ENCODE measurements at regions not wholly inside any gene's neighbourhood (a gene's known extent, or its start where the extent isn't known, plus 50 kb on each side); places are given as distances from the start of the nearest gene placed in this dataset.
A peak's percentile ranks its signal among the peaks of the same experiment; 100 is the strongest.

DNA sequence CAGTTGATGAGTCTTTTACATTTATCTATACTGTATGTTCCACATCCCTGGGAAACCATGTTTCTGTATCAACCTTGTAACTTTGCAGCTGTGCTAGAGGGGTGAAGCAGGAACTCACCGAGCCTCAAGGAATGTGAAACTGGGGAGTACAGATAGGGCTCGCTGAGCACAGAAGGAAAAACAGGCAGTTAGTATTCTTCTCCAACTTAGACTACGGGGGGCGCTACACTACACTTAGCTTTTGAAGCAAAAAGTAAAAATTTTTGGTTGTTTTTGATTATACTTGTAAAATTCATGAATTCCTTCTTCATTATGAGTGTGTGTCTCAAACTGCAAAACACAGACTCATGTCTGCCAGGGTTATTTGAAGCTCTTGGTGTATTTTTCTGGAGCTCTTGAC lies 132.7 kb upstream of the RGMA start:
- Histone ChIP-seq H3K36me3 (ENCODE audit: control insufficient read depth in 1 of 2, insufficient read depth in 2 of 2, low read length in 2 of 2) (no peaks in the 10 kb centered on the region), H3K27ac (ENCODE audit: low read depth, low read length) (no peak overlapping the region), H3K4me1 (ENCODE audit: control insufficient read depth in 1 of 2, insufficient read depth in 2 of 2, low read length in 2 of 2) (no peaks in the 10 kb centered on the region), H3K9me2 (ENCODE audit: insufficient read depth) (no peaks in the 10 kb centered on the region), H2AFZ (ENCODE audit: low read depth, low read length, poor library complexity, severe bottlenecking) (no peak overlapping the region), H3K4me3 (replicated peaks in 1 of 2; ENCODE audit: low read depth in 1 of 2, low read length in 2 of 2) (no peak overlapping the region), H3K9ac (ENCODE audit: low read length) (no peak overlapping the region), H3K27me3 (ENCODE audit: insufficient read depth, low read length) (peaks cover 27% of the 10 kb centered on the region), H3K4me2 (ENCODE audit: low read length) (no peak overlapping the region), H4K20me1 (ENCODE audit: insufficient read depth) (no peaks in the 10 kb centered on the region), H3K79me2 (ENCODE audit: insufficient read depth, low read length) (no peaks in the 10 kb centered on the region), H3K9me3 (ENCODE audit: control insufficient read depth in 1 of 2, insufficient read depth in 1 of 2, low read depth in 1 of 2, low read length in 2 of 2) (no peaks in the 10 kb centered on the region)
- CTCF ChIA-PET, result interaction anchor here (1.0 kb wide), 1 partner anchor 30 kb away, joined by 3 read pairs; no protein-coding TSS in a partner anchor
- TF ChIP-seq, protein P1, sequence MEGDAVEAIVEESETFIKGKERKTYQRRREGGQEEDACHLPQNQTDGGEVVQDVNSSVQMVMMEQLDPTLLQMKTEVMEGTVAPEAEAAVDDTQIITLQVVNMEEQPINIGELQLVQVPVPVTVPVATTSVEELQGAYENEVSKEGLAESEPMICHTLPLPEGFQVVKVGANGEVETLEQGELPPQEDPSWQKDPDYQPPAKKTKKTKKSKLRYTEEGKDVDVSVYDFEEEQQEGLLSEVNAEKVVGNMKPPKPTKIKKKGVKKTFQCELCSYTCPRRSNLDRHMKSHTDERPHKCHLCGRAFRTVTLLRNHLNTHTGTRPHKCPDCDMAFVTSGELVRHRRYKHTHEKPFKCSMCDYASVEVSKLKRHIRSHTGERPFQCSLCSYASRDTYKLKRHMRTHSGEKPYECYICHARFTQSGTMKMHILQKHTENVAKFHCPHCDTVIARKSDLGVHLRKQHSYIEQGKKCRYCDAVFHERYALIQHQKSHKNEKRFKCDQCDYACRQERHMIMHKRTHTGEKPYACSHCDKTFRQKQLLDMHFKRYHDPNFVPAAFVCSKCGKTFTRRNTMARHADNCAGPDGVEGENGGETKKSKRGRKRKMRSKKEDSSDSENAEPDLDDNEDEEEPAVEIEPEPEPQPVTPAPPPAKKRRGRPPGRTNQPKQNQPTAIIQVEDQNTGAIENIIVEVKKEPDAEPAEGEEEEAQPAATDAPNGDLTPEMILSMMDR (IDR thresholded peaks at IDR 0.05 in 2 of 3, conservative IDR thresholded peaks at IDR 0.05 in 1 of 3; ENCODE audit: borderline replicate concordance in 1 of 3, insufficient read depth in 1 of 3, low read depth in 2 of 3, low read length in 2 of 3), result peak in 2 of 3 experiments; percentile 9 to 24; a peak in 1 of 6 replicates
- TF ChIP-seq EGR1 (IDR thresholded peaks at IDR 0.05; ENCODE audit: low read depth), result no peak
- peak; percentile 16; the same call in 1 of the 2 replicates for TF ChIP-seq RAD21 (IDR thresholded peaks at IDR 0.05; ENCODE audit: low read depth)
- DNase-seq (ENCODE audit: low read depth, low spot score), result no peak
- no peak for ATAC-seq
- RAD21 ChIA-PET (ENCODE audit: low non-redundant PET in 1 of 2, low total read pairs in 2 of 2, uncharacterized antibody in 2 of 2, unreplicated experiment in 2 of 2), result no interaction called here
- POLR2A ChIA-PET, result no interaction called here
- no TSS peak for BruUV-seq (replicated peaks)
- intact Hi-C loops (cut with micrococcal nuclease), result no loop called here

DNA sequence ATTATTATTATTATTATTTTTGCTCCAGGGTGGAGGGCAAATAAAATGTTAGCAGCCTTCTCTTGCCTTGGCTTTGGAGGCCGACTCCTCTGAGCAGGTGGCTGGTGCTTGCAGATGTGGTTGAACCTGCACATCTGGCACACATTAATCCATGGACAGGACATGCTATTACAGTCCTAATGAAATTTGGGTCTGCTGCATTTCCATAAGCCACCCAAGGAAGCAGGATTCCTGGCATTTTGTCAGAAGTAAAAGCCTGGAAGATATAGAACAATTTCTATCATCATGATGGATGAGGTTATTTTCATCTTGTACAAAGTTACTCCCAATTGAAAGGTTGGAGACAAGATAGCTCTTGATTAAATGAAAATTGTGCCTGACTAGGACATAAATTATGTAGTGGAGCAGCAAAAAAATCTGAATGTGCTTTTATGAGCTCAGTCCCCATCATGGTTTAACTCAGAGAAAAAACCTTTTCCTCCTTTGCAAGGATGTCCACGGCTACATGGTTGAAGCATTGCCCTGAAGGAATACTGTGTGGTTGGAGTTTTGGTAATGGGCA lies 130.9 kb upstream of the RGMA start:
- Histone ChIP-seq H3K9ac (ENCODE audit: low read length) (no peak overlapping the region), H3K27ac (ENCODE audit: low read depth, low read length) (no peak overlapping the region), H3K4me2 (ENCODE audit: low read length) (no peak overlapping the region), H3K4me3 (replicated peaks in 1 of 2; ENCODE audit: low read depth in 1 of 2, low read length in 2 of 2) (no peak overlapping the region), H3K36me3 (ENCODE audit: control insufficient read depth in 1 of 2, insufficient read depth in 2 of 2, low read length in 2 of 2) (no peaks in the 10 kb centered on the region), H3K9me2 (ENCODE audit: insufficient read depth) (no peaks in the 10 kb centered on the region), H3K27me3 (ENCODE audit: insufficient read depth, low read length) (peaks cover 24% of the 10 kb centered on the region; the same call in 1 of the 2 replicates), H3K79me2 (ENCODE audit: insufficient read depth, low read length) (no peaks in the 10 kb centered on the region), H4K20me1 (ENCODE audit: insufficient read depth) (no peaks in the 10 kb centered on the region), H3K9me3 (ENCODE audit: control insufficient read depth in 1 of 2, insufficient read depth in 1 of 2, low read depth in 1 of 2, low read length in 2 of 2) (no peaks in the 10 kb centered on the region), H3K4me1 (ENCODE audit: control insufficient read depth in 1 of 2, insufficient read depth in 2 of 2, low read length in 2 of 2) (no peaks in the 10 kb centered on the region), H2AFZ (ENCODE audit: low read depth, low read length, poor library complexity, severe bottlenecking) (no peak overlapping the region)
- no peak for ATAC-seq
- BruUV-seq (replicated peaks), result no TSS peak
- intact Hi-C loops (cut with micrococcal nuclease), result no loop called here
- no peak for DNase-seq (ENCODE audit: low read depth, low spot score)
- ChIA-PET CTCF (no interaction called here), POLR2A (no interaction called here), RAD21 (ENCODE audit: low non-redundant PET in 1 of 2, low total read pairs in 2 of 2, uncharacterized antibody in 2 of 2, unreplicated experiment in 2 of 2) (no interaction called here)
- TF ChIP-seq ELF1 (IDR thresholded peaks at IDR 0.05; ENCODE audit: borderline replicate concordance, low read depth) (no peak), POLR2AphosphoS5 (IDR thresholded peaks at IDR 0.05; ENCODE audit: low read depth, low read length) (no peak), SP1 (IDR thresholded peaks at IDR 0.05; ENCODE audit: low read depth) (no peak), CBX3 (IDR thresholded peaks at IDR 0.05; ENCODE audit: low read depth) (no peak), EGR1 (IDR thresholded peaks at IDR 0.05; ENCODE audit: low read depth) (no peak), RAD21 (IDR thresholded peaks at IDR 0.05; ENCODE audit: low read depth) (no peak), ZNF274 (IDR thresholded peaks at IDR 0.05; ENCODE audit: low read depth, low read length) (no peak), ZFX (IDR thresholded peaks at IDR 0.05) (no peak)
- TF ChIP-seq, protein P2, sequence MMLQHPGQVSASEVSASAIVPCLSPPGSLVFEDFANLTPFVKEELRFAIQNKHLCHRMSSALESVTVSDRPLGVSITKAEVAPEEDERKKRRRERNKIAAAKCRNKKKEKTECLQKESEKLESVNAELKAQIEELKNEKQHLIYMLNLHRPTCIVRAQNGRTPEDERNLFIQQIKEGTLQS (IDR thresholded peaks at IDR 0.05), result no peak
- TF ChIP-seq, protein P1 (IDR thresholded peaks at IDR 0.05 in 2 of 3, conservative IDR thresholded peaks at IDR 0.05 in 1 of 3; ENCODE audit: borderline replicate concordance in 1 of 3, insufficient read depth in 1 of 3, low read depth in 2 of 3, low read length in 2 of 3), result no peak
- TF ChIP-seq, protein P3, sequence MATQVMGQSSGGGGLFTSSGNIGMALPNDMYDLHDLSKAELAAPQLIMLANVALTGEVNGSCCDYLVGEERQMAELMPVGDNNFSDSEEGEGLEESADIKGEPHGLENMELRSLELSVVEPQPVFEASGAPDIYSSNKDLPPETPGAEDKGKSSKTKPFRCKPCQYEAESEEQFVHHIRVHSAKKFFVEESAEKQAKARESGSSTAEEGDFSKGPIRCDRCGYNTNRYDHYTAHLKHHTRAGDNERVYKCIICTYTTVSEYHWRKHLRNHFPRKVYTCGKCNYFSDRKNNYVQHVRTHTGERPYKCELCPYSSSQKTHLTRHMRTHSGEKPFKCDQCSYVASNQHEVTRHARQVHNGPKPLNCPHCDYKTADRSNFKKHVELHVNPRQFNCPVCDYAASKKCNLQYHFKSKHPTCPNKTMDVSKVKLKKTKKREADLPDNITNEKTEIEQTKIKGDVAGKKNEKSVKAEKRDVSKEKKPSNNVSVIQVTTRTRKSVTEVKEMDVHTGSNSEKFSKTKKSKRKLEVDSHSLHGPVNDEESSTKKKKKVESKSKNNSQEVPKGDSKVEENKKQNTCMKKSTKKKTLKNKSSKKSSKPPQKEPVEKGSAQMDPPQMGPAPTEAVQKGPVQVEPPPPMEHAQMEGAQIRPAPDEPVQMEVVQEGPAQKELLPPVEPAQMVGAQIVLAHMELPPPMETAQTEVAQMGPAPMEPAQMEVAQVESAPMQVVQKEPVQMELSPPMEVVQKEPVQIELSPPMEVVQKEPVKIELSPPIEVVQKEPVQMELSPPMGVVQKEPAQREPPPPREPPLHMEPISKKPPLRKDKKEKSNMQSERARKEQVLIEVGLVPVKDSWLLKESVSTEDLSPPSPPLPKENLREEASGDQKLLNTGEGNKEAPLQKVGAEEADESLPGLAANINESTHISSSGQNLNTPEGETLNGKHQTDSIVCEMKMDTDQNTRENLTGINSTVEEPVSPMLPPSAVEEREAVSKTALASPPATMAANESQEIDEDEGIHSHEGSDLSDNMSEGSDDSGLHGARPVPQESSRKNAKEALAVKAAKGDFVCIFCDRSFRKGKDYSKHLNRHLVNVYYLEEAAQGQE (IDR thresholded peaks at IDR 0.05; ENCODE audit: low read depth), result no peak
